ENCODE measurements at regions not wholly inside any gene's neighbourhood (a gene's known extent, or its start where the extent isn't known, plus 50 kb on each side); places are given as distances from the start of the nearest gene placed in this dataset.

DNA sequence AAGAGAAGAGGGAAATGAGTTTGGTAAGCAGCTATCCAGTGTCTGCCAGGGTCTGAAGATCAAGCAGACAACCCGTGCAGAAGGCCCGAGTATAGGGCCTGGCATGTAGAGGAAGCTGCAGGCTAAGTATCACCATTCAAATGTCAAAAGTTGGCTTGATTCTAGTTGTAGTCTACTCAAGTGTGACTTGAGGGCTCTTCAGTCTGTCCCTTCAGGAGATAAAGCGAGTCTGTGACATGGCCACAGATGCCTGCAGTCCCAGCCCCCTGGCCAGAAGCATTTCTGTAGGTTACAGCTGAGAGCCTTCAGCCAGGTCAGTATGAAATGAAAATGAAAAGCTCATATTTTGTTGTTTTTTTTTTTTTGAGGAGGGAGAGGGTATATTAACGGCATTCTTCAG, 97.8 kb upstream of the EEPD1 start:
- POLR2A ChIA-PET = interaction anchor here (0.6 kb wide), 1 partner anchor 239 kb away, joined by 3 read pairs; no protein-coding TSS in a partner anchor
- TF ChIP-seq, protein P1, sequence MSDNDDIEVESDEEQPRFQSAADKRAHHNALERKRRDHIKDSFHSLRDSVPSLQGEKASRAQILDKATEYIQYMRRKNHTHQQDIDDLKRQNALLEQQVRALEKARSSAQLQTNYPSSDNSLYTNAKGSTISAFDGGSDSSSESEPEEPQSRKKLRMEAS (IDR thresholded peaks at IDR 0.05; ENCODE audit: insufficient read depth, insufficient read length) = no peak
- TF ChIP-seq POLR2A (IDR thresholded peaks at IDR 0.05; ENCODE audit: low read depth, low read length) = no peak
- TF ChIP-seq CTCF (IDR thresholded peaks at IDR 0.05; ENCODE audit: extremely low read depth in 1 of 2, insufficient read depth in 1 of 2, low read depth in 1 of 2, low read length in 2 of 2) = no peak
- no peak for TF ChIP-seq FOS (IDR thresholded peaks at IDR 0.05; ENCODE audit: borderline replicate concordance, insufficient read depth, low read length)
- no peak for TF ChIP-seq MYC (IDR thresholded peaks at IDR 0.05; ENCODE audit: low read depth, low read length)
- TF ChIP-seq GATA2 (IDR thresholded peaks at IDR 0.05; ENCODE audit: insufficient read depth, insufficient read length, low read depth, low read length) = no peak
- Histone ChIP-seq H2AFZ (ENCODE audit: low read depth, low read length) (no peak overlapping the region), H3K9ac (replicated peaks; ENCODE audit: extremely low read depth, insufficient read depth, low read length) (no peak overlapping the region), H3K4me2 (ENCODE audit: insufficient read depth, low read length) (no peak overlapping the region), H3K27me3 (ENCODE audit: control insufficient read depth in 2 of 2, insufficient read depth in 2 of 2, low read length in 2 of 2) (peaks cover 2 to 9% of the 10 kb centered on the region in 2 experiments), H3K4me3 (replicated peaks in 1 of 3; ENCODE audit: insufficient read depth in 1 of 3, low read depth in 1 of 3, low read length in 3 of 3) (no peak overlapping the region), H3K4me1 (ENCODE audit: control insufficient read depth, extremely low read depth, insufficient read depth, low read length) (peaks cover 4% of the 10 kb centered on the region), H3K36me3 (ENCODE audit: control insufficient read depth in 2 of 2, extremely low read depth in 1 of 2, insufficient read depth in 2 of 2, low read length in 2 of 2) (no peaks in the 10 kb centered on the region), H4K20me1 (replicated peaks; ENCODE audit: control insufficient read depth, extremely low read depth, insufficient read depth, low read length) (no peaks in the 10 kb centered on the region), H3K9me3 (replicated peaks; ENCODE audit: control insufficient read depth, insufficient read depth, low read length) (no peaks in the 10 kb centered on the region), H3K79me2 (ENCODE audit: control insufficient read depth, insufficient read depth, low read length) (no peaks in the 10 kb centered on the region), H3K27ac (ENCODE audit: insufficient read depth, low read depth, low read length) (no peak overlapping the region), H3K9me1 (replicated peaks; ENCODE audit: control insufficient read depth, extremely low read depth, insufficient read depth, low read length) (no peaks in the 10 kb centered on the region)
- dilution Hi-C loops (cut with MboI; ENCODE audit: extremely low pct_ligation_motif_present, low sequenced_read_pairs) = no loop called here
- DNase-seq (ENCODE audit: low read depth, low spot score) = no peak
- no peak for FAIRE-seq
- no TSS peak for BruUV-seq (replicated peaks)
- CTCF ChIA-PET = interaction anchor here (0.7 to 1.6 kb wide), 5 partner anchors 11 to 264 kb away, joined by 3 to 4 read pairs (median 4); no protein-coding TSS in a partner anchor
- intact Hi-C loops (cut with micrococcal nuclease) = no loop called here

DNA sequence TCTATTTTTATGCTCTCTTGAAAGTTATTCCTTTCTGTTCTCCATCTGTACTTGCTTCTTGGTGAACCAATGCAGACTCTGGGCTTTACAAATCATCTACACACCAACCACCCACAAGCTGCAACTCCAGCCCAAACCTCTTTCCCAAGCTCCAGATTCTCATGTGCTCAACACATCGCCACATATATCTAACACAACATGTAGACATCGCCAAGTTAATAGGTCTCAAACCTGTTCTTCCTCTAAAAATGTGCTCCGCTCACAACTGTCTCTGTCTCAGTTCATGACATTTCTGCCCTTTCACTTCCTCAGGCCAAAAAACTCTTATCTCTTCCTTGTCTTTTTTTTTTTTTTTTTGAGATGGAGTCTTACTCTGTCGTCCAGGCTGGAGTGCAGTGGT, 95.7 kb upstream of the EEPD1 start:
- POLR2A ChIA-PET = no interaction called here
- TF ChIP-seq MYC (IDR thresholded peaks at IDR 0.05; ENCODE audit: low read depth, low read length) (no peak), FOS (IDR thresholded peaks at IDR 0.05; ENCODE audit: borderline replicate concordance, insufficient read depth, low read length) (no peak), EZH2 (IDR thresholded peaks at IDR 0.05; ENCODE audit: borderline replicate concordance, low read depth, low read length, severe bottlenecking) (no peak), POLR2A (IDR thresholded peaks at IDR 0.05; ENCODE audit: low read depth, low read length) (no peak), JUN (IDR thresholded peaks at IDR 0.05; ENCODE audit: borderline replicate concordance, insufficient read depth, insufficient read length, low read depth) (no peak), CTCF (IDR thresholded peaks at IDR 0.05; ENCODE audit: extremely low read depth in 1 of 2, insufficient read depth in 1 of 2, low read depth in 1 of 2, low read length in 2 of 2) (no peak), POLR2AphosphoS5 (IDR thresholded peaks at IDR 0.05; ENCODE audit: insufficient read depth, low read depth, low read length) (no peak), GATA2 (IDR thresholded peaks at IDR 0.05; ENCODE audit: insufficient read depth, insufficient read length, low read depth, low read length) (no peak)
- TF ChIP-seq, protein P1 (IDR thresholded peaks at IDR 0.05; ENCODE audit: insufficient read depth, insufficient read length) = no peak
- H3K36me3 ChIP-seq (ENCODE audit: control insufficient read depth in 2 of 2, extremely low read depth in 1 of 2, insufficient read depth in 2 of 2, low read length in 2 of 2) = no peaks in the 10 kb centered on the region
- DNase-seq (ENCODE audit: low read depth, low spot score) = no peak
- H3K9me3 ChIP-seq (replicated peaks; ENCODE audit: control insufficient read depth, insufficient read depth, low read length) = no peaks in the 10 kb centered on the region
- H3K9ac ChIP-seq (replicated peaks; ENCODE audit: extremely low read depth, insufficient read depth, low read length) = no peak overlapping the region
- CTCF ChIA-PET = no interaction called here
- peaks cover 4% of the 10 kb centered on the region for H3K4me1 ChIP-seq (ENCODE audit: control insufficient read depth, extremely low read depth, insufficient read depth, low read length)
- H3K27me3 ChIP-seq (ENCODE audit: control insufficient read depth in 2 of 2, insufficient read depth in 2 of 2, low read length in 2 of 2) = peaks cover 2 to 5% of the 10 kb centered on the region in 2 experiments
- no peaks in the 10 kb centered on the region for H3K9me1 ChIP-seq (replicated peaks; ENCODE audit: control insufficient read depth, extremely low read depth, insufficient read depth, low read length)
- FAIRE-seq = no peak
- no peak overlapping the region for H2AFZ ChIP-seq (ENCODE audit: low read depth, low read length)
- no peak overlapping the region for H3K4me3 ChIP-seq (replicated peaks in 1 of 3; ENCODE audit: insufficient read depth in 1 of 3, low read depth in 1 of 3, low read length in 3 of 3)
- no peaks in the 10 kb centered on the region for H3K79me2 ChIP-seq (ENCODE audit: control insufficient read depth, insufficient read depth, low read length)
- H3K27ac ChIP-seq (ENCODE audit: insufficient read depth, low read depth, low read length) = no peak overlapping the region
- H3K4me2 ChIP-seq (ENCODE audit: insufficient read depth, low read length) = no peak overlapping the region
- no peaks in the 10 kb centered on the region for H4K20me1 ChIP-seq (replicated peaks; ENCODE audit: control insufficient read depth, extremely low read depth, insufficient read depth, low read length)
- dilution Hi-C loops (cut with MboI; ENCODE audit: extremely low pct_ligation_motif_present, low sequenced_read_pairs) = no loop called here
- no TSS peak for BruUV-seq (replicated peaks)
- intact Hi-C loops (cut with micrococcal nuclease) = no loop called here

Data from endothelial cell of umbilical vein (primary cell).